Natural killer cell (primary cell): ENCODE measurements at regions not wholly inside any gene's neighbourhood (a gene's known extent, or its start where the extent isn't known, plus 50 kb on each side); places are given as distances from the start of the nearest gene placed in this dataset.

Source experiments
- ATAC-seq, 3 donors: fragments of 150-1000 bp in 2 of 3; fragments of 200-7000 bp in 1 of 3; cut with Tn5 transposase; 1 replicate in 1 of 3; 2 replicates in 2 of 3; pipeline ENCODE4 v1.10.0; 2021; ENCODE audit warnings: mild to moderate bottlenecking in 2 of 3, moderate library complexity in 2 of 3
- DNase-seq, 2 donors: peaks; one replicate each; pipeline versions ENCODE4 v3.0.0 to v3.0.0-alpha.2; 2013 to 2021; ENCODE audit warnings: mixed read lengths in 1 of 2
- H3K27ac ChIP-seq: one replicate; pipeline ENCODE4 v1.5.1; 2013; ENCODE audit warnings: mild to moderate bottlenecking, low read length
- H3K27me3 ChIP-seq: one replicate; pipeline ENCODE4 v1.6.1; 2013; ENCODE audit warnings: low read length; ENCODE audit not compliant: control insufficient read depth, insufficient read depth
- H3K36me3 ChIP-seq: one replicate; pipeline ENCODE4 v1.6.1; 2013; ENCODE audit warnings: low read length; ENCODE audit not compliant: control insufficient read depth, insufficient read depth
- H3K4me1 ChIP-seq: one replicate; pipeline ENCODE4 v1.6.1; 2013; ENCODE audit warnings: low read length; ENCODE audit not compliant: control insufficient read depth, insufficient read depth
- H3K4me3 ChIP-seq: one replicate; pipeline ENCODE4 v1.5.1; 2013; ENCODE audit warnings: low read length
- H3K9me3 ChIP-seq: one replicate; pipeline ENCODE4 v1.6.1; 2013; ENCODE audit warnings: low read length; ENCODE audit not compliant: control insufficient read depth, insufficient read depth
- H3K27ac Mint-ChIP-seq, 2 donors: one replicate each; pipeline ENCODE4 v1.8.0; 2022; ENCODE audit warnings: mild to moderate bottlenecking in 2 of 2, mixed read lengths in 2 of 2, moderate library complexity in 1 of 2
- H3K27me3 Mint-ChIP-seq, 2 donors: one replicate each; pipeline ENCODE4 v1.8.0; 2022; ENCODE audit warnings: low read depth in 2 of 2, mixed read lengths in 2 of 2
- H3K36me3 Mint-ChIP-seq: one replicate; pipeline ENCODE4 v1.8.0; 2022; ENCODE audit warnings: mixed read lengths
- H3K4me1 Mint-ChIP-seq, 2 donors: one replicate each; pipeline ENCODE4 v1.8.0; 2022; ENCODE audit warnings: mixed read lengths in 2 of 2
- H3K4me3 Mint-ChIP-seq: one replicate; pipeline ENCODE4 v1.8.0; 2022; ENCODE audit warnings: mild to moderate bottlenecking, moderate library complexity, mixed read lengths
- H3K9me3 Mint-ChIP-seq, 2 donors: one replicate each; pipeline ENCODE4 v1.8.0; 2022; ENCODE audit warnings: mixed read lengths in 2 of 2
- WGBS: methylation state at CpG from one replicate; pipeline ENCODE4 v1.1.7; 2013; ENCODE audit warnings: missing lambda C conversion rate; ENCODE audit not compliant: insufficient coverage; 5-methylcytosine and 5-hydroxymethylcytosine counted together
- intact Hi-C: fragments of 100-400 bp; cut with micrococcal nuclease; formaldehyde crosslinking; loops from one replicate; pipeline ENCODE4 v1.14.2; 2022
- TF ChIP-seq, protein P1 (sequence below): fragments of 200-600 bp; IDR thresholded peaks from one replicate; pipeline ENCODE4 v1.8.0; 2022; ENCODE audit warnings: antibody characterized with exemption

GRCh38 chr5:4048398-4048797 is 452.8 kb downstream of the IRX1 start:
- peaks cover 14 to 17% of the 10 kb centered on the region in 2 donors for H3K27me3 Mint-ChIP-seq
- DNase-seq = no peak
- Histone ChIP-seq H3K4me3 (no peak overlapping the region), H3K4me1 (peaks cover 5% of the 10 kb centered on the region), H3K36me3 (no peaks in the 10 kb centered on the region), H3K27me3 (no peaks in the 10 kb centered on the region), H3K9me3 (peaks cover 8% of the 10 kb centered on the region), H3K27ac (no peak overlapping the region)
- no peak for ATAC-seq
- TF ChIP-seq, protein P1, sequence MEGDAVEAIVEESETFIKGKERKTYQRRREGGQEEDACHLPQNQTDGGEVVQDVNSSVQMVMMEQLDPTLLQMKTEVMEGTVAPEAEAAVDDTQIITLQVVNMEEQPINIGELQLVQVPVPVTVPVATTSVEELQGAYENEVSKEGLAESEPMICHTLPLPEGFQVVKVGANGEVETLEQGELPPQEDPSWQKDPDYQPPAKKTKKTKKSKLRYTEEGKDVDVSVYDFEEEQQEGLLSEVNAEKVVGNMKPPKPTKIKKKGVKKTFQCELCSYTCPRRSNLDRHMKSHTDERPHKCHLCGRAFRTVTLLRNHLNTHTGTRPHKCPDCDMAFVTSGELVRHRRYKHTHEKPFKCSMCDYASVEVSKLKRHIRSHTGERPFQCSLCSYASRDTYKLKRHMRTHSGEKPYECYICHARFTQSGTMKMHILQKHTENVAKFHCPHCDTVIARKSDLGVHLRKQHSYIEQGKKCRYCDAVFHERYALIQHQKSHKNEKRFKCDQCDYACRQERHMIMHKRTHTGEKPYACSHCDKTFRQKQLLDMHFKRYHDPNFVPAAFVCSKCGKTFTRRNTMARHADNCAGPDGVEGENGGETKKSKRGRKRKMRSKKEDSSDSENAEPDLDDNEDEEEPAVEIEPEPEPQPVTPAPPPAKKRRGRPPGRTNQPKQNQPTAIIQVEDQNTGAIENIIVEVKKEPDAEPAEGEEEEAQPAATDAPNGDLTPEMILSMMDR = no peak
- H3K4me1 Mint-ChIP-seq = peaks cover 0 to 3% of the 10 kb centered on the region in 2 donors
- 69% methylated on average over 3 of the region's 4 CpGs for WGBS
- H3K27ac Mint-ChIP-seq = no peak overlapping the region
- H3K4me3 Mint-ChIP-seq = no peak overlapping the region
- peaks cover 0 to 6% of the 10 kb centered on the region in 2 donors for H3K9me3 Mint-ChIP-seq
- intact Hi-C loops = no loop called here
- H3K36me3 Mint-ChIP-seq = peaks cover 17% of the 10 kb centered on the region

DNA sequence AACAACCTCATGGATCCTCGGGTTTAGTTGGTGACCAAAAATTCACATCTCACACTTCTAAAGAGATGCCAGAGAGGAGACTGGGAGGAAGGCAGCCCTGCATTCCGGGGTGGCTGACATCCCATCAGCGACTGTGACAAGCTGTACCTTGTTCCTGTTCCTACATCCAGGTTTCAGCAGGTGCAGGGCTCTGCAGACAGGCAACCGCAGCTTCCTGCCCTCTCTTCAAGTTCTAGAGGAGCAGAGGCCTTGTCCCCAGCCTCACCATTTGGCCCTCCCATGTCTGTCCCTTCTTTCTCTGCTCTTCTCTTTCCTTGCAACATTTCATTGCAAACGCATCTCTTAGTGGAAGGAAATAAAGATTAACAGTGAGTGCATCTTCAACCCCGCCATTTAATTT is 454.6 kb downstream of the IRX1 start:
- ATAC-seq (no peak), DNase-seq (no peak)
- TF ChIP-seq, protein P1 = no peak
- H3K27me3 ChIP-seq = no peaks in the 10 kb centered on the region
- H3K9me3 Mint-ChIP-seq = peaks cover 0 to 6% of the 10 kb centered on the region in 2 donors
- no peaks in the 10 kb centered on the region for H3K4me1 Mint-ChIP-seq
- no peak overlapping the region for H3K27ac Mint-ChIP-seq
- intact Hi-C loops = no loop called here
- no peaks in the 10 kb centered on the region for H3K36me3 ChIP-seq
- 70% methylated on average over 5 of the region's 6 CpGs for WGBS
- H3K36me3 Mint-ChIP-seq = peaks cover 15% of the 10 kb centered on the region
- H3K4me3 Mint-ChIP-seq = no peak overlapping the region
- H3K4me3 ChIP-seq = no peak overlapping the region
- no peak overlapping the region for H3K27ac ChIP-seq
- H3K9me3 ChIP-seq = no peaks in the 10 kb centered on the region
- H3K27me3 Mint-ChIP-seq = peaks cover 18 to 19% of the 10 kb centered on the region in 2 donors
- H3K4me1 ChIP-seq = no peaks in the 10 kb centered on the region

DNA sequence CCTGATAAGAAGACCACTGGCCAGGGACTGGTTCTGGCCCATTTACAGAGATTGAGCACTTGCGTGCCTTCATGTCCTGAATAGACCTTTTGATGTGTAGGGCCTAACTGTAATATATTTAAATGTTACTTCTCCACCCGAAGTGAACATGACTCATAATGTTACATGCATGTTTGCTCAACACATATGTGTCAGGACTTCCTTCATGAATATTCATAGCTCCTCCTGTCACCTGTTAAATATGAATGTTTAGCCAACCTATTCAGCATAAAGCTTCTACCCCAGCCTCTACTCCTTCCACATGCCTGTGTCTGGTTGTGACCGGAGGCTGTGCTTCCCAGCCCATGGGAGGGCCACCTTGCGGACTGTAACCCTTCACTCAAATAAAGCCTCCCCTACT is 457.5 kb downstream of the IRX1 start:
- no peaks in the 10 kb centered on the region for H3K36me3 ChIP-seq
- TF ChIP-seq, protein P1 = no peak
- Mint-ChIP-seq H3K27ac (no peak overlapping the region), H3K9me3 (peaks cover 2 to 9% of the 10 kb centered on the region in 2 donors), H3K36me3 (peaks cover 17% of the 10 kb centered on the region), H3K4me1 (no peaks in the 10 kb centered on the region), H3K27me3 (peaks cover 24% of the 10 kb centered on the region in 2 donors), H3K4me3 (no peak overlapping the region)
- H3K4me3 ChIP-seq = no peak overlapping the region
- no peaks in the 10 kb centered on the region for H3K27me3 ChIP-seq
- intact Hi-C loops = no loop called here
- WGBS = 86% methylated on average over 4 of the region's 4 CpGs
- no peaks in the 10 kb centered on the region for H3K4me1 ChIP-seq
- no peak overlapping the region for H3K27ac ChIP-seq
- no peaks in the 10 kb centered on the region for H3K9me3 ChIP-seq
- DNase-seq (no peak), ATAC-seq (no peak)

DNA sequence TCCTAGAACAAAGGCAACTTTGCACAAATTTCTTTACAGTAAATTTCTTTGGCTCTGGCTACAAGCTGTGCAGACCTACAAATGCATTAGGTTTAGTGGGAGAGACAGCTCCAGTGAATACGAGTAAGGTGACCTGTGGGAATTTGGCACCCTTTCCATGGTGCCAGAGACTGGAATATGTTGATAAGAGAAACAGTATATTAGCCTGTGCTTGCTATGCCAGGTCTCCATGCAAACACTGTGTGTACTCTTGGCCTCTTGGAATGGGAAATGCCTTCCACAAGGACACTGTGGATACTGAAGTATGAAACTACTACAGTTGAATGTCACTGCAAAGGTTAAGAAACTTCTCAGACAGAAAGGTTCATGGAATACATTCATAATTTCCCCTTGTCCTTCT is 458.5 kb downstream of the IRX1 start:
- Mint-ChIP-seq H3K4me3 (no peak overlapping the region), H3K4me1 (no peaks in the 10 kb centered on the region), H3K27me3 (peaks cover 21 to 24% of the 10 kb centered on the region in 2 donors), H3K27ac (no peak overlapping the region), H3K9me3 (peaks cover 2 to 9% of the 10 kb centered on the region in 2 donors), H3K36me3 (peaks cover 17% of the 10 kb centered on the region)
- intact Hi-C loops = no loop called here
- no peaks in the 10 kb centered on the region for H3K27me3 ChIP-seq
- H3K36me3 ChIP-seq = no peaks in the 10 kb centered on the region
- H3K4me1 ChIP-seq = no peaks in the 10 kb centered on the region
- no peak overlapping the region for H3K4me3 ChIP-seq
- DNase-seq (no peak), ATAC-seq (no peak)
- TF ChIP-seq, protein P1 = no peak
- no peak overlapping the region for H3K27ac ChIP-seq
- WGBS = 91% methylated on average over 1 of the region's 1 CpG
- H3K9me3 ChIP-seq = no peaks in the 10 kb centered on the region
